Trophoblast cell (in vitro differentiated cells and primary cell): ENCODE measurements at regions not wholly inside any gene's neighbourhood (a gene's known extent, or its start where the extent isn't known, plus 50 kb on each side); places are given as distances from the start of the nearest gene placed in this dataset.

Experiments
- DNase-seq, 2 donors: peaks; one replicate each; pipeline ENCODE4 v3.0.0-alpha.2; 2016
- H2AFZ ChIP-seq: 2 replicates; pipeline ENCODE4 v1.6.1; 2013; ENCODE audit warnings: low read length, moderate library complexity, mild to moderate bottlenecking; ENCODE audit not compliant: insufficient read depth, poor library complexity
- H2AK5ac ChIP-seq: 2 replicates; pipeline ENCODE4 v1.6.1; 2013; ENCODE audit warnings: mild to moderate bottlenecking, low read length
- H2BK120ac ChIP-seq: 2 replicates; pipeline ENCODE4 v1.6.1; 2013; ENCODE audit warnings: low read length, mild to moderate bottlenecking, moderate library complexity; ENCODE audit not compliant: insufficient read depth, poor library complexity
- H2BK12ac ChIP-seq: 2 replicates; pipeline ENCODE4 v1.6.1; 2013; ENCODE audit warnings: mild to moderate bottlenecking, low read length, moderate library complexity
- H2BK5ac ChIP-seq: 2 replicates; pipeline ENCODE4 v1.6.1; 2013; ENCODE audit warnings: low read length, low read depth, moderate library complexity, mild to moderate bottlenecking; ENCODE audit not compliant: poor library complexity
- H3K14ac ChIP-seq: 2 replicates; pipeline ENCODE4 v1.6.1; 2013; ENCODE audit warnings: mild to moderate bottlenecking, low read length
- H3K18ac ChIP-seq: 2 replicates; pipeline ENCODE4 v1.6.1; 2013; ENCODE audit warnings: mild to moderate bottlenecking, low read length
- H3K23ac ChIP-seq: 2 replicates; pipeline ENCODE4 v1.6.1; 2013; ENCODE audit warnings: low read length
- H3K27ac ChIP-seq: 2 replicates; pipeline ENCODE4 v1.5.1; 2013; ENCODE audit warnings: low read depth, mild to moderate bottlenecking, inconsistent platforms, low read length, moderate library complexity
- H3K27me3 ChIP-seq: 2 replicates; pipeline ENCODE4 v1.6.1; 2013; ENCODE audit warnings: inconsistent platforms, mild to moderate bottlenecking, low read length, moderate library complexity; ENCODE audit not compliant: insufficient read depth
- H3K36me3 ChIP-seq, 2 experiments: 1 replicate in 1 of 2; 2 replicates in 1 of 2; pipeline ENCODE4 v1.6.1; 2013; ENCODE audit warnings: low read length in 2 of 2, mild to moderate bottlenecking in 2 of 2, moderate library complexity in 1 of 2; ENCODE audit not compliant: insufficient read depth in 2 of 2, control insufficient read depth in 1 of 2
- H3K4ac ChIP-seq: 2 replicates; pipeline ENCODE4 v1.6.1; 2013; ENCODE audit warnings: low read depth, mild to moderate bottlenecking, low read length, moderate library complexity
- H3K4me1 ChIP-seq, 2 experiments: 1 replicate in 1 of 2; 2 replicates in 1 of 2; pipeline ENCODE4 v1.6.1; 2013; ENCODE audit warnings: low read length in 2 of 2, mild to moderate bottlenecking in 2 of 2, moderate library complexity in 1 of 2; ENCODE audit not compliant: insufficient read depth in 2 of 2, control insufficient read depth in 1 of 2
- H3K4me2 ChIP-seq: 2 replicates; pipeline ENCODE4 v1.6.1; 2013; ENCODE audit warnings: inconsistent platforms, mild to moderate bottlenecking, low read length, moderate library complexity
- H3K4me3 ChIP-seq: 2 replicates; pipeline ENCODE4 v1.5.1; 2013; ENCODE audit warnings: mild to moderate bottlenecking, low read depth, low read length, inconsistent platforms
- H3K79me1 ChIP-seq: one replicate; pipeline ENCODE4 v1.6.1; 2013; ENCODE audit warnings: low read length
- H3K79me2 ChIP-seq: 2 replicates; pipeline ENCODE4 v1.6.1; 2013; ENCODE audit warnings: low read length, mild to moderate bottlenecking; ENCODE audit not compliant: control insufficient read depth, insufficient read depth, poor library complexity
- H3K9ac ChIP-seq: 2 replicates; pipeline ENCODE4 v1.6.1; 2013; ENCODE audit warnings: mild to moderate bottlenecking, low read length
- H3K9me3 ChIP-seq: 2 replicates; pipeline ENCODE4 v1.6.1; 2013; ENCODE audit warnings: low read depth, mild to moderate bottlenecking, control low read depth, inconsistent platforms, low read length; ENCODE audit not compliant: insufficient read depth
- H4K12ac ChIP-seq: 2 replicates; pipeline ENCODE4 v1.6.1; 2013; ENCODE audit warnings: low read depth, mild to moderate bottlenecking, low read length, moderate library complexity
- H4K8ac ChIP-seq: 2 replicates; pipeline ENCODE4 v1.6.1; 2013; ENCODE audit warnings: low read depth, mild to moderate bottlenecking, low read length, moderate library complexity
- H4K91ac ChIP-seq: one replicate; pipeline ENCODE4 v1.6.1; 2013; ENCODE audit warnings: low read depth, mild to moderate bottlenecking, low read length, moderate library complexity
- WGBS: extraction: QIAGEN DNeasy Blood & Tissue Kit; methylation state at CpG from one replicate; pipeline ENCODE4 v1.1.7; 2013; ENCODE audit warnings: missing lambda C conversion rate; ENCODE audit not compliant: insufficient read length, insufficient coverage; ENCODE audit errors: extremely low coverage; 5-methylcytosine and 5-hydroxymethylcytosine counted together

GRCh38 chr3:25177041-25177440 is 251.0 kb upstream of the RARB start:
- Histone ChIP-seq H2BK12ac (no peak overlapping the region), H3K79me2 (no peaks in the 10 kb centered on the region), H3K36me3 (no peaks in the 10 kb centered on the region), H3K4ac (no peak overlapping the region), H4K91ac (no peak overlapping the region), H3K4me1 (peaks cover 1 to 2% of the 10 kb centered on the region in 2 experiments), H3K27me3 (no peaks in the 10 kb centered on the region), H4K12ac (no peak overlapping the region), H3K27ac (no peak overlapping the region), H3K4me2 (no peak overlapping the region), H2AFZ (no peak overlapping the region), H4K8ac (no peak overlapping the region), H3K18ac (no peak overlapping the region), H3K14ac (no peak overlapping the region), H2BK5ac (no peak overlapping the region), H3K9ac (no peak overlapping the region), H3K4me3 (no peak overlapping the region), H2BK120ac (no peak overlapping the region), H3K23ac (no peak overlapping the region), H3K79me1 (peaks cover 10% of the 10 kb centered on the region), H3K9me3 (no peaks in the 10 kb centered on the region), H2AK5ac (no peak overlapping the region)
- no peak for DNase-seq
- WGBS = no CpG with 5 or more reads among the region's 3 CpGs

GRCh38 chr3:25178672-25179071 is 249.4 kb upstream of the RARB start:
- Histone ChIP-seq H4K91ac (no peak overlapping the region), H3K27ac (no peak overlapping the region), H3K4me1 (no peaks in the 10 kb centered on the region), H2AFZ (no peak overlapping the region), H3K36me3 (no peaks in the 10 kb centered on the region), H3K27me3 (no peaks in the 10 kb centered on the region), H3K79me2 (no peaks in the 10 kb centered on the region), H4K8ac (no peak overlapping the region), H3K9me3 (no peaks in the 10 kb centered on the region), H3K18ac (no peak overlapping the region), H3K79me1 (peaks cover 4% of the 10 kb centered on the region), H2AK5ac (no peak overlapping the region), H3K4me3 (no peak overlapping the region), H3K23ac (no peak overlapping the region), H3K9ac (no peak overlapping the region), H4K12ac (no peak overlapping the region), H3K4me2 (no peak overlapping the region), H3K14ac (no peak overlapping the region), H2BK120ac (no peak overlapping the region), H3K4ac (no peak overlapping the region), H2BK5ac (no peak overlapping the region), H2BK12ac (no peak overlapping the region)
- no CpG with 5 or more reads among the region's 4 CpGs for WGBS
- no peak for DNase-seq

DNA sequence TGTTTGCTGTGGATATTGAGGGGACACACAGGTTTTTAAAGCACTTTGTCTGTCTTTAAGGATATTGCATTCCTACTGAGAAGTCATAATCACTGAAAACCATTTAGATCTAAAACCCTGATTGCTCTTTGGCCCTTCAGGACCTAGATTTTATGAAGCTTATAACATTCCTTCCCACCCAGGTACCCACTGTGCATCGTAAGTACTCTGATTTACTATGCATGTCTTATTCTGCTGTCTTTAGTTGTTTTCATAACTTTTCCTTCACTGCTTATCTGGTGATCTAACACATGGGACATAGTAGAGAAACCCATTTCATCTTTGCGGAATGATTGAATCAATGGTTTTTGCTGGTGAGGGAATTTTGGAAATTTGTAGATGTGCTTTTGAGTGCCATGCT is 247.0 kb upstream of the RARB start:
- no peak overlapping the region for H4K8ac ChIP-seq
- no peak overlapping the region for H2AK5ac ChIP-seq
- no peak overlapping the region for H3K4me2 ChIP-seq
- no peaks in the 10 kb centered on the region for H3K79me1 ChIP-seq
- H2AFZ ChIP-seq = no peak overlapping the region
- H3K4me1 ChIP-seq = no peaks in the 10 kb centered on the region
- H3K4ac ChIP-seq = no peak overlapping the region
- H2BK12ac ChIP-seq = no peak overlapping the region
- H3K36me3 ChIP-seq = no peaks in the 10 kb centered on the region
- H2BK5ac ChIP-seq = no peak overlapping the region
- no peaks in the 10 kb centered on the region for H3K79me2 ChIP-seq
- WGBS = no CpG with 5 or more reads among the region's 2 CpGs
- H3K27me3 ChIP-seq = no peaks in the 10 kb centered on the region
- H3K9me3 ChIP-seq = no peaks in the 10 kb centered on the region
- H2BK120ac ChIP-seq = no peak overlapping the region
- H4K91ac ChIP-seq = no peak overlapping the region
- H3K14ac ChIP-seq = no peak overlapping the region
- H3K9ac ChIP-seq = no peak overlapping the region
- DNase-seq = no peak
- no peak overlapping the region for H4K12ac ChIP-seq
- no peak overlapping the region for H3K27ac ChIP-seq
- H3K18ac ChIP-seq = no peak overlapping the region
- H3K4me3 ChIP-seq = no peak overlapping the region
- H3K23ac ChIP-seq = no peak overlapping the region

DNA sequence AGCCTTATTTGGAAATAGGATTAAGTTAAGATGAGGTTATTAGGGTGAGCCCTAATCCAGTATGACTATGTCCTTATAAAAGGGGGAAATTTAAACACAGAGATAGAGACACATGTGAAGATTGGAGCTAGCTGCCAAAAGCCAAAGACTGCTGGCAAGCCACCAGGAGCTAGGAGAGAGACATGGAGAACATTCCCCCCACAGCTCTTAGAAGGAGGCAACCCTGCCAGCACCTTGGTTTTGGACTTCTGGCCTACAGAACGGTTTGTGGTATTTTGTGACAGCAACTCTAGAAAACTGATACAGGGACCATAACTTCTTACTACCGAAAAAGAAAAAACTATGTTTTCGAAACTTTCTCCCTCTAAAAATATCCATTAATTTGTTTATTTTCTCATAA is 245.3 kb upstream of the RARB start:
- H4K8ac ChIP-seq = no peak overlapping the region

More for the DNA sequence above, 245.3 kb upstream of the RARB start:
- no peak overlapping the region for H3K4me2 ChIP-seq
- H3K36me3 ChIP-seq = no peaks in the 10 kb centered on the region
- no peak overlapping the region for H2BK5ac ChIP-seq
- no peak overlapping the region for H3K23ac ChIP-seq
- no peaks in the 10 kb centered on the region for H3K9me3 ChIP-seq
- no peak overlapping the region for H3K4me3 ChIP-seq
- no peaks in the 10 kb centered on the region for H3K4me1 ChIP-seq
- H3K79me2 ChIP-seq = no peaks in the 10 kb centered on the region
- H4K91ac ChIP-seq = no peak overlapping the region
- no peak overlapping the region for H2AFZ ChIP-seq
- H2BK120ac ChIP-seq = no peak overlapping the region
- no peak overlapping the region for H3K9ac ChIP-seq
- no peak overlapping the region for H3K27ac ChIP-seq
- H4K12ac ChIP-seq = no peak overlapping the region
- no peaks in the 10 kb centered on the region for H3K79me1 ChIP-seq
- no CpG with 5 or more reads among the region's 3 CpGs for WGBS
- H2AK5ac ChIP-seq = no peak overlapping the region
- H3K18ac ChIP-seq = no peak overlapping the region
- DNase-seq = no peak
- no peak overlapping the region for H3K14ac ChIP-seq
- no peak overlapping the region for H2BK12ac ChIP-seq
- no peaks in the 10 kb centered on the region for H3K27me3 ChIP-seq
- no peak overlapping the region for H3K4ac ChIP-seq
